Heart left ventricle (tissue), 16 donors: ENCODE measurements at regions not wholly inside any gene's neighbourhood (a gene's known extent, or its start where the extent isn't known, plus 50 kb on each side); places are given as distances from the start of the nearest gene placed in this dataset.

Source experiments
- ATAC-seq, 4 donors: fragments of 200-7000 bp; cut with Tn5 transposase; one replicate each; pipeline ENCODE4 v1.9.1; 2020 to 2022; ENCODE audit warnings: moderate library complexity in 4 of 4, mild to moderate bottlenecking in 3 of 4, moderate number of reproducible peaks in 1 of 4
- DNase-seq, 5 donors: peaks; one replicate each; pipeline ENCODE4 v3.0.0-alpha.2; 2020
- H3K27ac ChIP-seq, 12 donors: fragments of 200-600 bp; sonication (generic) in 4 of 12; one replicate each; pipeline versions ENCODE4 v1.5.0 to v1.8.0; 2016 to 2022; ENCODE audit warnings: mild to moderate bottlenecking in 2 of 12
- H3K27me3 ChIP-seq, 9 donors: fragments of 200-600 bp; sonication (generic) in 2 of 9; one replicate each; pipeline versions ENCODE4 v1.5.1 to v1.8.0; 2016 to 2022; ENCODE audit warnings: mild to moderate bottlenecking in 3 of 9
- H3K36me3 ChIP-seq, 9 donors: fragments of 200-600 bp; sonication (generic) in 2 of 9; one replicate each; pipeline versions ENCODE4 v1.5.0 to v1.8.0; 2018 to 2022; ENCODE audit warnings: mild to moderate bottlenecking in 2 of 9
- H3K4me1 ChIP-seq, 12 donors: fragments of 200-600 bp; sonication (generic) in 4 of 12; one replicate each; pipeline versions ENCODE4 v1.5.0 to v1.8.0; 2016 to 2022; ENCODE audit warnings: mild to moderate bottlenecking in 3 of 12
- H3K4me3 ChIP-seq, 12 donors: fragments of 200-600 bp; sonication (generic) in 4 of 12; one replicate each; pipeline versions ENCODE4 v1.5.0 to v1.8.0; 2017 to 2022; ENCODE audit warnings: mild to moderate bottlenecking in 9 of 12, moderate library complexity in 4 of 12
- H3K9me3 ChIP-seq, 12 donors: fragments of 200-600 bp; sonication (generic) in 4 of 12; one replicate each; pipeline versions ENCODE4 v1.5.0 to v1.8.0; 2016 to 2022; ENCODE audit warnings: mild to moderate bottlenecking in 1 of 12
- CTCF ChIP-seq, 12 donors: fragments of 200-600 bp; sonication (generic) in 4 of 12; IDR thresholded peaks; one replicate each; pipeline versions ENCODE4 v1.5.0 to v1.8.0; 2018 to 2022; ENCODE audit warnings: antibody characterized with exemption in 12 of 12, mild to moderate bottlenecking in 5 of 12
- POLR2A ChIP-seq, 2 donors: fragments of 450-650 bp; IDR thresholded peaks; one replicate each; pipeline ENCODE4 v1.6.1; 2017; ENCODE audit warnings: antibody characterized with exemption in 2 of 2, mild to moderate bottlenecking in 2 of 2, moderate library complexity in 2 of 2
- WGBS, 4 donors: extraction: QIAGEN DNeasy Blood & Tissue Kit in 2 of 4; methylation state at CpG; one replicate each; pipeline versions ENCODE4 v1.1.5 to v1.1.7; 2013 to 2018; 5-methylcytosine and 5-hydroxymethylcytosine counted together
- intact Hi-C, 10 donors: fragments of 100-400 bp; cut with DNase I; formaldehyde crosslinking; loops; one replicate each; pipeline versions ENCODE4 v1.11.1 to v1.14.2; 2022
- donor health status: ischemic (EF 13 %, LVEDD 7.1; RV severe dilation, severe dysfunction).
- donor health status: healthy with polysubstance abuse.
- donor health status: DM: no; HTN: yes; CAD: no.
- donor health status: DM: no; HTN: no; CAD: no.
- donor health status: ischemic (EF 25% LVEDD 6.9; RV normal size, moderate dysfunction).
- donor health status: ischemic (EF 25% LVEDD 5.7; RV mildly dilated, moderate dysfunction).
- donor health status: healthy.
- donor health status: DM: yes; HTN: yes; CAD: no.
- donor health status: ischemic (EF 35%, LVEDD 5.7; RV mildly dilated, moderate dysfunction).
- donor health status: nonischemic (EF 11% LVEDD 7.7; RV severe dilation, severe dysfunction).
- donor health status: DM: yes; HTN: yes; CAD: no.
- donor health status: PGD.
- donor health status: ischemic (EF 29% LVEDD 5.4; RV normal size, mild dysfunction).
- donor health status: nonischemic (EF 23%, LVEDD 6.1; RV moderate dilation, normal function).

- ATAC-seq (no peak), DNase-seq (no peak)
- Histone ChIP-seq H3K4me3 (no peak overlapping the region), H3K36me3 (no peaks in the 10 kb centered on the region), H3K4me1 (no peaks in the 10 kb centered on the region), H3K9me3 (no peaks in the 10 kb centered on the region), H3K27me3 (no peaks in the 10 kb centered on the region), H3K27ac (no peak overlapping the region)
- 64 to 92% (median 84%) methylated on average over 1 of the region's 1 CpG for WGBS, 4 donors
- intact Hi-C loops = no loop called here
- TF ChIP-seq CTCF (IDR thresholded peaks at IDR 0.05) (no peak), POLR2A (IDR thresholded peaks at IDR 0.05) (no peak)
Observed at GRCh38 chr2:77712601-77713000, 190.4 kb upstream of the LRRTM4 start.

- intact Hi-C loops = no loop called here
- 66 to 69% (median 69%) methylated on average over 2 of the region's 2 CpGs for WGBS, 4 donors
- H3K4me3 ChIP-seq = no peak overlapping the region
- H3K27me3 ChIP-seq = no peaks in the 10 kb centered on the region
- DNase-seq = no peak
- H3K27ac ChIP-seq = no peak overlapping the region
- no peaks in the 10 kb centered on the region for H3K4me1 ChIP-seq
- ATAC-seq = no peak
- no peaks in the 10 kb centered on the region for H3K9me3 ChIP-seq
- no peak for TF ChIP-seq CTCF (IDR thresholded peaks at IDR 0.05)
- TF ChIP-seq POLR2A (IDR thresholded peaks at IDR 0.05) = no peak
- no peaks in the 10 kb centered on the region for H3K36me3 ChIP-seq
Observed at GRCh38 chr2:77713412-77713811, 191.2 kb upstream of the LRRTM4 start.

- Histone ChIP-seq H3K4me3 (no peak overlapping the region), H3K4me1 (no peaks in the 10 kb centered on the region), H3K9me3 (no peaks in the 10 kb centered on the region), H3K36me3 (no peaks in the 10 kb centered on the region), H3K27me3 (no peaks in the 10 kb centered on the region), H3K27ac (no peak overlapping the region)
- intact Hi-C loops = no loop called here
- WGBS, 4 donors = 74 to 80% (median 77%) methylated on average over 4 of the region's 4 CpGs
- DNase-seq (no peak), ATAC-seq (no peak)
- no peak for TF ChIP-seq POLR2A (IDR thresholded peaks at IDR 0.05)
- no peak for TF ChIP-seq CTCF (IDR thresholded peaks at IDR 0.05)
Observed at GRCh38 chr2:77720115-77720514, 197.9 kb upstream of the LRRTM4 start.

- H3K9me3 ChIP-seq = peaks cover 0 to 3% (median 0%) of the 10 kb centered on the region in 12 donors
- no peaks in the 10 kb centered on the region for H3K36me3 ChIP-seq
- H3K4me3 ChIP-seq = no peak overlapping the region
- TF ChIP-seq POLR2A (IDR thresholded peaks at IDR 0.05) = no peak
- no peak for TF ChIP-seq CTCF (IDR thresholded peaks at IDR 0.05)
- intact Hi-C loops = no loop called here
- no peak overlapping the region for H3K27ac ChIP-seq
- ATAC-seq (no peak), DNase-seq (no peak)
- H3K4me1 ChIP-seq = no peaks in the 10 kb centered on the region
- H3K27me3 ChIP-seq = no peaks in the 10 kb centered on the region
Observed at GRCh38 chr2:77721593-77721992, 199.4 kb upstream of the LRRTM4 start.
